Upper lobe of left lung (tissue), 6 donors: ENCODE measurements at regions not wholly inside any gene's neighbourhood (a gene's known extent, or its start where the extent isn't known, plus 50 kb on each side); places are given as distances from the start of the nearest gene placed in this dataset.
"Not testable (repeated sequence)": the region's sequence is repeated elsewhere in the genome, so short reads cannot be mapped to it uniquely, and the experiment has no call there.

Experiments used
- ATAC-seq, 2 donors: fragments of 200-7000 bp; cut with Tn5 transposase; one replicate each; pipeline ENCODE4 v1.9.1; 2022; ENCODE audit warnings: mild to moderate bottlenecking in 2 of 2, moderate library complexity in 2 of 2; ENCODE audit not compliant: low FRiP score in 2 of 2
- DNase-seq, 2 donors: peaks; one replicate each; pipeline ENCODE4 v3.0.0-alpha.2; 2019 to 2020
- H3K27ac ChIP-seq, 4 donors: fragments of 200-600 bp; sonication (generic); one replicate each; pipeline ENCODE4 v1.5.1; 2016 to 2019
- H3K27me3 ChIP-seq, 4 donors: fragments of 200-600 bp; sonication (generic); one replicate each; pipeline ENCODE4 v1.5.1; 2017 to 2019
- H3K36me3 ChIP-seq, 4 donors: fragments of 200-600 bp; sonication (generic); one replicate each; pipeline ENCODE4 v1.5.1; 2016 to 2019
- H3K4me1 ChIP-seq, 4 donors: fragments of 200-600 bp; sonication (generic); one replicate each; pipeline ENCODE4 v1.5.1; 2018 to 2019
- H3K4me3 ChIP-seq, 4 donors: fragments of 200-600 bp; sonication (generic); one replicate each; pipeline ENCODE4 v1.5.1; 2017 to 2019; ENCODE audit warnings: mild to moderate bottlenecking in 2 of 4, moderate library complexity in 1 of 4
- H3K9me3 ChIP-seq, 4 donors: fragments of 200-600 bp; sonication (generic); one replicate each; pipeline ENCODE4 v1.5.1; 2018 to 2019
- POLR2A ChIP-seq, 4 donors: fragments of 450-650 bp; IDR thresholded peaks; one replicate each; pipeline ENCODE4 v1.5.1; 2016 to 2017; ENCODE audit warnings: antibody characterized with exemption in 4 of 4, mild to moderate bottlenecking in 2 of 4
- WGBS, 2 donors: methylation state at CpG; one replicate each; pipeline ENCODE4 v1.1.5; 2017 to 2018; 5-methylcytosine and 5-hydroxymethylcytosine counted together
- TF ChIP-seq, protein P1 (sequence below), 6 experiments: fragments of 450-650 bp in 4 of 6; fragments of 200-600 bp in 2 of 6; sonication (generic) in 2 of 6; IDR thresholded peaks; one replicate each; pipeline ENCODE4 v1.5.1; 2016 to 2019; ENCODE audit warnings: antibody characterized with exemption in 6 of 6
- donor health status: DM: no; HTN: no; CAD: no; lungs with moderate emphysema.
- donor health status: DM: no; HTN: yes; CAD: no; lungs with severe emphysema.

- 81 to 88% methylated on average over 4 of the region's 4 CpGs for WGBS, 2 donors
- H3K4me1 ChIP-seq, H3K36me3 ChIP-seq, H3K27me3 ChIP-seq, DNase-seq, H3K4me3 ChIP-seq, H3K9me3 ChIP-seq, H3K27ac ChIP-seq, ATAC-seq: not testable (repeated sequence)
Measured at GRCh38 chr2:132318481-132318880, 98.1 kb upstream of the GPR39 start.

GRCh38 chr2:132324005-132324404, 92.6 kb upstream of the GPR39 start:
- H3K27me3 ChIP-seq, ATAC-seq, H3K36me3 ChIP-seq, DNase-seq, H3K27ac ChIP-seq, H3K9me3 ChIP-seq, H3K4me3 ChIP-seq, H3K4me1 ChIP-seq: not testable (repeated sequence)
- 86 to 90% methylated on average over 1 of the region's 1 CpG for WGBS, 2 donors

DNA sequence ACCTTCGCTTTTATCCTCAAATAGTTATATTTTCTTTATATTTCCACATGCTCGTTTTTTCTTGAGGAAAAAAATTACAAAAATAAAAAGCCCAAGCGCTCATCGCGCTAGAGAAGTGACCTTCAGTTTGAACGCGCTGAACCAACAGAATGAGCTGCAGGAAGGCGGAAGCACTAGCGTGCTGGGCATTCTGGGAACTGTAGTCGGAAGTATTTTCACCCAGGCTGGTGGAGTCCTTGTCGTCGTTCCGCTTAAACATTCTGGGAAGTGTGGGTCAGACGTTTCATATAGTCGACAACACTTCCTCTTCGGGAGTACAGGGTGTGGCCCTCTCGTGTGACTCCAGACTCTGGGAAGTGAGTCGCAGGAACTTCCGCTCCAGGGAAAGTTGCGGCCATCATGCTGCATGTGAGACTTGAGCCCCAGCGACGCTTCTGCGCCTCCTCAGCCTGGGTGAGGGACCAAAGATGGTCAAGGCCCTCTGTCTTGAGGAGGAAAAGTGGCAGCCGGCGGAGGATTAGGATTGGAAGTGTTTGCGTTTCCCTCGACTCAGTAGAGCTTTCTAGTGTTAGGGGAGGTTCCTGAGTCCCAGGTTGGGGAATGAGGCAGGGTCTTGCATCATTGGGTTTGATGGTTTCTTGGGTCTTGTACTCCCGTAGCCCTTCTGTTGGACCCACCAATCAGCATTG, 84.1 kb upstream of the GPR39 start:
- not testable (repeated sequence) for ATAC-seq, H3K36me3 ChIP-seq, H3K27ac ChIP-seq, H3K27me3 ChIP-seq, H3K4me3 ChIP-seq, H3K9me3 ChIP-seq, H3K4me1 ChIP-seq
- WGBS, 2 donors: 73% methylated on average over 21 to 28 of the region's 28 CpGs
- peak in 1 of 2 donors; percentile 6 for DNase-seq

GRCh38 chr2:132337135-132337534, 79.5 kb upstream of the GPR39 start:
- H3K36me3 ChIP-seq, H3K9me3 ChIP-seq, H3K4me1 ChIP-seq, ATAC-seq, H3K4me3 ChIP-seq, H3K27me3 ChIP-seq, DNase-seq, H3K27ac ChIP-seq: not testable (repeated sequence)
- WGBS, 2 donors: 85 to 89% methylated on average over 8 to 10 of the region's 13 CpGs

DNA sequence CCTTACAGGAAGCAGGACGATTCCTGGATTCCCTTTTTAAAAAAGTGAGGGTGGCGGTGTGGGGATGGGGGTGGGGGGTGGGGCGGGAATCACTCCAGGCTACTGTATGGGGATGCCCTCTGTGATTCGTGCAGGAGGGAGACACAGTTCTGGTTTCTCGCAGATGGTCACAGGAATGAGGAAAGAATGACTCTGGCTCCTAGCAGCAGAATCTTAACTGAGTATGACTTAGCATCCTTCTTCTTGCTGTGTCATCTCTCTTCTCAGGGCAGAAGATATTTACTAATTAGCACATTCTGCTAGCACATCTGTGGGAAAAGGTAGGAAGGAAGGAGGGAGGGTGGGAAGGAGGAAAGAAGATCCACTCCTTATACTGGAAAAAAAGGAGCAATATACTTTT, 78.8 kb upstream of the GPR39 start:
- not testable (repeated sequence) for H3K27ac ChIP-seq, H3K9me3 ChIP-seq, DNase-seq, H3K27me3 ChIP-seq, H3K4me1 ChIP-seq, H3K36me3 ChIP-seq, H3K4me3 ChIP-seq, ATAC-seq
- WGBS, 2 donors: 50 to 63% methylated on average over 3 of the region's 5 CpGs

DNA sequence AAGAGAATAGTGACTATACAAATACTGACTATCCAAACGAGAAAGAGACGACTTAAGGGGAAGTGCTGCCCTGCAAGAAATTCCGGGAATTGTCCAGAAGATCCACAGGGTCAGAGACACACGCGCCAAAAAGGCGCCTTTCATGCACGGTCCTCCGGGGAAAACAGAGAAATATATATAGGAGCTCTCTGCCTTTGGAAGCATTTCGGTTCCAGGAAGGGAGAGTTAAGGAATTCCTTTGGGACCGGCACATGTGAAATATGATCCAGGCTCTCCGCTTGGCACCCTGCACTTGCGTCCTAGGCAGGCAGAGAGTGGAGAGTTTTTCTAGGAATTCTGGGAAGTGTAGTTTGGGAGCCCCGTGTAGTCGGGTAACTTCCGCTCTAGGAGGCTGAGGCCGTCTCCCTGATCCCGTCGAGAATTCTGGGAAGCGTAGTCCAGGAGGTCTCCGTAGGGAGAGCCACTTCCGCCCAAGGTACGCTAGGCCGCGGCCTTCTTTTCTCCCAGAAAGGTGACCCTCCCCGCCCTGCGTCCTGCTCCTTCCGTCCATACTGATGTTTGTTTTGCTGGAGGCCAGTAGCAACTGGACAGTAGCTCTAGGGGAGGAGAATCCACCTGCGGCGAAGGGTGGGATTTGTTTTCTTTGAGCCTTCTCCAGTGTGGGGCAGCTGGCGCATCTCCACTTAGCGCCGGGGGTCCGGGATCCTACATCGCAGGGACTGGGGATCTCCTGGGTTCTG, 69.4 kb upstream of the GPR39 start:
- peak overlapping the region in 3 of 4 donors; percentile 31 to 49 (median 41) for H3K4me3 ChIP-seq
- H3K27me3 ChIP-seq, H3K36me3 ChIP-seq, H3K4me1 ChIP-seq, H3K9me3 ChIP-seq: not testable (repeated sequence)
- peak; percentile 52 to 82 for DNase-seq
- 18 to 25% methylated on average over 17 to 27 of the region's 34 CpGs for WGBS, 2 donors
- ATAC-seq: peak; percentile 99 to 100
- H3K27ac ChIP-seq: peak overlapping the region; percentile 54 to 69 (median 60)
- peak in 1 of 4 donors; percentile 57 for TF ChIP-seq POLR2A (IDR thresholded peaks at IDR 0.05)

GRCh38 chr2:132349092-132349687, 67.4 kb upstream of the GPR39 start:
- WGBS, 2 donors: 24 to 27% methylated on average over 8 of the region's 8 CpGs
- peaks cover 3 to 14% (median 9%) of the 10 kb centered on the region in 4 donors for H3K4me1 ChIP-seq
- not testable (repeated sequence) for H3K9me3 ChIP-seq, H3K27ac ChIP-seq, H3K4me3 ChIP-seq, H3K36me3 ChIP-seq, H3K27me3 ChIP-seq
- ATAC-seq (peak in 1 of 2 donors; percentile 58), DNase-seq (peak in 1 of 2 donors; percentile 31)
- TF ChIP-seq, protein P1, sequence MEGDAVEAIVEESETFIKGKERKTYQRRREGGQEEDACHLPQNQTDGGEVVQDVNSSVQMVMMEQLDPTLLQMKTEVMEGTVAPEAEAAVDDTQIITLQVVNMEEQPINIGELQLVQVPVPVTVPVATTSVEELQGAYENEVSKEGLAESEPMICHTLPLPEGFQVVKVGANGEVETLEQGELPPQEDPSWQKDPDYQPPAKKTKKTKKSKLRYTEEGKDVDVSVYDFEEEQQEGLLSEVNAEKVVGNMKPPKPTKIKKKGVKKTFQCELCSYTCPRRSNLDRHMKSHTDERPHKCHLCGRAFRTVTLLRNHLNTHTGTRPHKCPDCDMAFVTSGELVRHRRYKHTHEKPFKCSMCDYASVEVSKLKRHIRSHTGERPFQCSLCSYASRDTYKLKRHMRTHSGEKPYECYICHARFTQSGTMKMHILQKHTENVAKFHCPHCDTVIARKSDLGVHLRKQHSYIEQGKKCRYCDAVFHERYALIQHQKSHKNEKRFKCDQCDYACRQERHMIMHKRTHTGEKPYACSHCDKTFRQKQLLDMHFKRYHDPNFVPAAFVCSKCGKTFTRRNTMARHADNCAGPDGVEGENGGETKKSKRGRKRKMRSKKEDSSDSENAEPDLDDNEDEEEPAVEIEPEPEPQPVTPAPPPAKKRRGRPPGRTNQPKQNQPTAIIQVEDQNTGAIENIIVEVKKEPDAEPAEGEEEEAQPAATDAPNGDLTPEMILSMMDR (IDR thresholded peaks at IDR 0.05): peak; percentile 27 to 72 (median 57)

DNA sequence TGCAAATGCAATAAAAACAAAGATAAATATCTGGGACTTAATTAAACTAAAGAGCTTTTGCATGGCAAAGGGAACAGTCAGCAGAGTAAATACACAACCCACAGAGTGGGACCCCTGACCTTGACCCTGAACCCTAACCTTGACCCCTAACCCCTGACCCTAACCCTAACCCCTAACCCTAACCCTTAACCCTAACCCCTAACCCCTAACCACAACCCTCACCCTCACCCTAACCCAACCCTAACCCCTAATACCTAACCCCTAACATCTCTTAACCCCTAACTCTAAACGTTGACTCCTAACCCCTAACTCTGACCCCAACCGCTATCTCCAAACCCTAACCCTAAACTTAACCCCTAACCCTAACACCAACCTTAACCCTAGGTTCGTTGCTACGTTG, 64.9 kb upstream of the GPR39 start:
- ATAC-seq, H3K36me3 ChIP-seq, H3K9me3 ChIP-seq, H3K4me3 ChIP-seq, DNase-seq, H3K27ac ChIP-seq, H3K27me3 ChIP-seq: not testable (repeated sequence)
- H3K4me1 ChIP-seq: peaks cover 3 to 14% (median 9%) of the 10 kb centered on the region in 4 donors
- WGBS, 2 donors: 77 to 81% methylated on average over 4 of the region's 4 CpGs
